Left lobe of liver (tissue), 2 donors: ENCODE measurements at regions not wholly inside any gene's neighbourhood (a gene's known extent, or its start where the extent isn't known, plus 50 kb on each side); places are given as distances from the start of the nearest gene placed in this dataset.
A peak's percentile ranks its signal among the peaks of the same experiment; 100 is the strongest.
"Not testable (repeated sequence)": the region's sequence is repeated elsewhere in the genome, so short reads cannot be mapped to it uniquely, and the experiment has no call there.

Experiments used
- ATAC-seq: fragments of 200-7000 bp; cut with Tn5 transposase; one replicate; pipeline ENCODE4 v1.9.1; 2020; ENCODE audit warnings: mild to moderate bottlenecking, moderate library complexity
- DNase-seq: peaks from one replicate; pipeline ENCODE4 v3.0.0-alpha.2; 2020; ENCODE audit warnings: low spot score
- donor health status: DM: no; HTN: no; CAD: no; lungs with moderate emphysema.
- donor health status: DM: no; HTN: yes; CAD: no.

GRCh38 chr2:103361712-103362111 is 599.9 kb downstream of the TMEM182 start:
- DNase-seq, result no peak
- no peak for ATAC-seq

DNA sequence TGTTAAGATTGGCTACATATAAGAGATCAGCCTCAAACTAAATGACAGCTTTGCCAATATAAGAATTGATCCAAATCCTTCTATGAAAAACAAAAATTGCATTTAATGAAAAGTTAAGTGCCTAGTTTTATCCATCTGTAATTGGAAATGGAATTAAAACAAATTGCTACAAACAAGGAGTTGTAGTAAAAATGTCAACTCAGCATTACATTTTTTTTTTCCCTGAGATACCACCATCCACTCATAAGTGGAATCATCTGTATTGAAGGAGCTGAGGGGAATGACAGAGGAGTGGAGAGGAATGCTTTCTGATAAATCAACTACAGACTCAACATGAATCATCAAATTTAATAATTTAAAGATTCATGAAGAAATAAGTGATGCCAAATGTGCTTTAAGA is 601.8 kb downstream of the TMEM182 start:
- ATAC-seq (no peak), DNase-seq (no peak)

GRCh38 chr2:103364177-103364576 is 602.3 kb downstream of the TMEM182 start:
- ATAC-seq, result no peak
- DNase-seq, result no peak

DNA sequence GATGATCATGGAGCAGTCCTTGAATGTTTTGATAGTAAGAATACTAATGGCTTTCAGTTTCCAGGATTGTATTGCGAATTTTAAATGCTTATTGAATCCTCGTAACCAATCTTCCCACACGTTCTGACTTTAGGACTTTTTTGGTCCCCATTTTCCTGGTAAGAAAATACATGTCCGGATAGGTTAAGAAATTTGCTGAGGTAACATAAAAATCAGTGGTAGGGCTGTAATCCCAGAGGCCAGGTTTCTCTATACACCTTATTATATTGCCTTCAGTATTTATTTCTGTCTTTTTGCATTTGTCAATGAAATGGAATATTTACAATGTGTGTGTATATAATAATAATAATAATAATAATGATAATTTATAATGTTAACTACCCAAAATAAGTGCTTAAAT is 603.2 kb downstream of the TMEM182 start:
- ATAC-seq (no peak), DNase-seq (no peak)

DNA sequence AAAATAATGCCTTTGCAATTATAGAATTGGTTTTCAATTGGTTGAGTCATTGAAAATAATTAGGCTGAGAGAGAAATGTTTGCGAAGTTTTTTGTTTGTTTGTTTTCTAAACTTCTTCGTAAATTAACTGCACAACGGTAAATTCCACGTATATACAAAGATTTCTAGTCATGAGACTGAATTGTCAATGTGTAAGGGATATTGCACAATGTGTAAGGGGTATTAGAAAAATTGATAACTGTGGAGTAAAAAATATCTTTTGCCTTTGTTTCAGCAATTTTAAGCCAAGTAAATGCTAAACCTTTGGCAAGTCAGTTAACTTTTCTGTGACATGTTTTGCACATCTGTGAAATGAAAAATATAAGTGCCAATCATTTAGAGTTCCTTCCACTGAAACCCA is 606.0 kb downstream of the TMEM182 start:
- DNase-seq (no peak), ATAC-seq (no peak)

DNA sequence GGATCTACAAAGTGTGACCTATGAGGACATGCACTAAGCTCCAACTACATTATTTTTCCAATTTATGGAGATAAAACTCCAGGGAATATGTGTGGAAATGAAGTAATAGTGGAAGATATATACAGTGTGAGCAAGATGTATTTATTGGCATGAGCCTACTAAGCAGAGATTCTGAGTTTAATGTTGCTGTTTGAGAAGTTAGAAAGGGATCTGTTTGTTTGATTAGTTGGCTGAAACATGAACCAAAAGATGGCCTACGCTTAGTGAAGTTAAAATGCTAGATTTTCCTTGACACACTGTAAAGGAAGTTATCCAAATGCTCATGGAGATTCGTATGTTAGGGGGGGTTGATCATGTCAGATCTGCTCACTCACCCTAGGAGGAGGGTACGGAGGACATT is 621.7 kb downstream of the TMEM182 start:
- no peak for ATAC-seq
- DNase-seq, result no peak

- ATAC-seq (no peak), DNase-seq (no peak)
Measured at GRCh38 chr2:103386872-103387271, 625.0 kb downstream of the TMEM182 start.

DNA sequence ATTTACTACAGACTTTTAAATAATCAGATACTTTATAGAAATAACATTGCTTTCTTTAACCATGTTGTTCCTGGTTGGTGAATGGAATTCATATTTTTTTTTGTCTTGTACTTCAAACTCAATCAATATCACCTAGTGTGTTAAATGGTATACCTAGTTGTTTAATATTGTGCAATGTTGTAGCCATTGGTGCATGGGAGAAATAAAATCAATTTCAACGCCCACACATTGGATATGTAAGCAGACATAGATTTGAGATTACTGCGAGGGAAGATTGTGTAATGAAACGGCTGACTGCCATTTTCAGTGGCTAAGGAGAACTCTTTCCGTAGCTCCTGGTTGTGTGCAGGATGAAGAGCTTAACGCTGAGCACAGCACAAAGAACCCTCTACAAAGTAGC is 626.1 kb downstream of the TMEM182 start:
- DNase-seq (no peak), ATAC-seq (no peak)

- DNase-seq (no peak), ATAC-seq (no peak)
Measured at GRCh38 chr2:103396152-103396551, 634.3 kb downstream of the TMEM182 start.

GRCh38 chr2:103401621-103402020 is 639.8 kb downstream of the TMEM182 start:
- peak; percentile 74 for ATAC-seq

DNA sequence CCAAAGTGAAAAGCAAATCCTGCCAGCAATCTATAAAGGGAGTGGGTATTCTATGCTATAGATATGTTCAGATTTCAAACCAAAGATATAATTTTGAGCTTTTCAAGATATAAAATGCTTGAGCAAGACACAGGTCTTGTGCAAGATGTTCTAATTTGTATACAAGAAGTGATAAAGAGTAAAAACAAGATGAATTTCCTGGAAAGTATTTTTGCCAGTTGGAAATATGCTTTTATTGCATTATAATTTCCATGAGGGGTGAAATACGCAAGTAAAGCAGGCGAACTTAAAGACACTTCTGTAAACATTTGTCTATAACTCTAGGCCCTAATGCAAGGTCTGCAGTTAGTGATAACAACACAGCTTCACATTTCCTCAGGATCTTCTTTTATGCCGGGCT is 640.5 kb downstream of the TMEM182 start:
- ATAC-seq (no peak), DNase-seq (no peak)

More at GRCh38 chr2:103401621-103402020, 639.8 kb downstream of the TMEM182 start:
- DNase-seq, result no peak

GRCh38 chr2:103402944-103403343 is 641.1 kb downstream of the TMEM182 start:
- no peak for ATAC-seq
- no peak for DNase-seq

DNA sequence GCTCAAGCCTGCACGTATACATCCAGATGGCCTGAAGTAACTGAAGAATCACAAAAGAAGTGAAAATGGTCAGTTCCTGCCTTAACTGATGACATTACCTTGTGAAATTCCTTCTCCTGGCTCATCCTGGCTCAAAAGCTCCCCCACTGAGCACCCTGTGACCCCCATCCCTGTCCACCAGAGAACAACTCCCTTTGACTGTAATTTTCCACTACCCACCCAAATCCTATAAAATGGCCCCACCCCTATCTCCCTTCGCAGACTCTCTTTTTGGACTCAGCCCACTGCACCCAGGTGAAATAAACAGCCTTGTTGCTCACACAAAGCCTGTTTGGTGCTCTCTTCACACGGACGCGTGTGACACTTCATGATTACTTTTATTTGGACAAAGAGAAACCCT is 641.6 kb downstream of the TMEM182 start:
- not testable (repeated sequence) for DNase-seq, ATAC-seq

GRCh38 chr2:103410221-103410620 is 648.4 kb downstream of the TMEM182 start:
- no peak for DNase-seq
- ATAC-seq, result no peak

GRCh38 chr2:103419506-103419905 is 657.7 kb downstream of the TMEM182 start:
- no peak for ATAC-seq
- no peak for DNase-seq

DNA sequence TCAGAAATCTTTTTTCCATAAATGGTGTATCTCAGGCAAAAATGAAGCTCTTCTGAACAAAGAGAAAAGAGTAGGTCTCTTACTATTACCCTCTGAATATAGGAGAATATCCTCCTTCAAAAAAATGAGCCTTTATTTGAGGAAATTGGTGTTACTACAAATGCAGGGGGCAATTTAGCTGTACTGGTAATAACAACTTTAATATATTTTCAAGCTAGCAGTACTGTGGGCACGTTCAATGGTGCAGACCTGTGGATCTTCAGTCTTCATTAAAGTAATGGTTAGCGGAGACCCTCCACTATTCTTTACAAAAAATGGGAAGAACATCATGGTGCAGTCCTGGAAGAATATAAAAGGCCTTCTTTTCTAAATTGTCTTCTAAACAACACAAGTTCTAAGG is 661.3 kb downstream of the TMEM182 start:
- no peak for DNase-seq

DNA sequence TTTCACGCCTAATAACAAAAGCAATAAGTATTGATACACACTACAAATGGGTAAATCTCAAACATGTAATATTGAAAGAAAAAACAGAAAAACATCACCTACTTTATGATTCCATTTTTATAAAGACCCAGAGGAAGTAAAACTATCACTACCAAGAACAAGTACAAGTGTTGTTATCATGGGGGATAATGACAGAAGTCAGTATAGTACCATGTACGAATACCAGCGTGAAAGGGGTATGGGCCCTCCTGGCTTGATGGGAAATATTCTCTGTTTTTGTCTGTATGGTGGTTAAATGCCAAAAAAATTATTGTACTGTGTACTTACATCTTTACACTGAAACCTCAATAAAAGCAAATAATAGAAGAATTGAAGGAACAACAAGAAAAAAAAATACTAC is 665.7 kb downstream of the TMEM182 start:
- no peak for ATAC-seq
- no peak for DNase-seq

More for the DNA sequence above, 661.3 kb downstream of the TMEM182 start:
- ATAC-seq, result no peak

DNA sequence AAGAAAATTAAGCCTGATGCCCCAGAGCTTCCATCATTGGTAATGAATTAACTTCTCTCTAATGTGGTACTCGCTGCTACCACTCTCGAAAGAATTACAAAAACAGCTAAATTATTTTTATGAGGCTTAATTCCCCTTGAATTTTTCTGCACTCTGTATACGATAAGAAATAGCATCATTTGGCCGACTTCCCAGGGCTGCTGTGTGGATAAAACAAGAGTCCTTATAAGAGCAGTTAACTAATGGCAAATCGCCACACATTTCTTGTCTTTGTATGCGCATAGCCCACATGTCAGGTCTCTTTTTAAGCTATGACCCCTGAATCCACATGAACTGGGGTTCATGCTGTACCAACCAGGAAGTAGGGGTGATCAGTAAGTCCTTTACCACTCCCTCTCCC is 668.4 kb downstream of the TMEM182 start:
- no peak for ATAC-seq

DNA sequence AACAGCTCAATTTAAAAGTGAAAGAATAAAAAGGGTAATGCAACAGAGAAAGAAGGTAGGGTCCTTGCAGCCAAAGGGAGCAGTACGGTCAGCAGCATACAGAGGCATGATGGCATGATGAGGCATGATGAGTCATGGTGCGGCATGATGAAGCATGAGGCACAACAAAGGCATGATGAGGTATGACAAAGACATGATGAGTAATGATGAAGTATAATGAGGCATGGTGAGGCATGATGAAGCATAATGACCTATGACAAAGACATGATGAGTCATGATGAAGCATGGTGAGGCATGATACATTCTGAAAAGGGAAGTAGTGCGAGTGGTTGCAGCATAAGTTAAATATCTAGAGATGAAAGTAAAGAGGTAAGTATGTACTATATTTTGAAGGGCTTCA is 673.2 kb downstream of the TMEM182 start:
- ATAC-seq (no peak), DNase-seq (no peak)

More for the DNA sequence above, 668.4 kb downstream of the TMEM182 start:
- DNase-seq, result no peak

DNA sequence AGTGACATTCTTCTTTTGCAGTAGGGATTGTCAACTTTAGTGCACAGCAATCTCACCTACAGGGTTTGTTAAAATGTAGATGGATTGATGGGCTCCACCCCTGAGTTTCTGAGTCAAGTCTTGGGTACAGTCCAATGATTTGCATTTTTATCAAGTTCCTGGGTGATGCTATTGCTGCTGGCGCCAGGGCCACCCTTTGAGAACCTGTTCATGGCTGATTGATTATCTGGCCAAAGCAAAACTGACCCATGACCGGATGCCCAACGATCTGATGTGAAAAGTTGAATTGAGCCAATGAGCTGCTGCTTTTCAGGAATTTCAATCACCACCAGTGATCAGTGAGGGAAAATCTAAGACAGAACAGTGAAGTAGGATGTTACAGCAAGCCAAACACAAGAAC is 675.3 kb downstream of the TMEM182 start:
- DNase-seq (no peak), ATAC-seq (no peak)

GRCh38 chr2:103445347-103445746 is 683.5 kb downstream of the TMEM182 start:
- ATAC-seq (no peak), DNase-seq (no peak)

DNA sequence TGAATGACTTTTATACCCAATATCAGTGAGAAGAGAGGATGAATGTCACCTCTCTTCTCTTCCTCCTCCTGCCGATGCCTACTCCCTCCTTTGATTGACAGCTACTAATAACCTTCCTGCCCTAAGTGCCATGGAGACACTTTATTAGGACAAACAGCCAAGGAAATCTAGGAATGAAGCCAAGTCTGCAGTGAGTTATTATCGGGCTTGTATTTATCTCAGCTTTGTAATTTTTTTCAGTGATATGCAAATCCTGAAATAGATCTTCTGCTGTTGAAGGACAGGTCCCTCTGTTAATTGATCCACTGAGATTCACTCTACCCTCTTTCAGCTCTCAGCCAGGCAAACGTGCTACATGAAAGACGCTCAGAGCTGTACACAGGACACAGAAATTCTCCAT is 686.7 kb downstream of the TMEM182 start:
- ATAC-seq, result no peak
- DNase-seq, result no peak

GRCh38 chr2:103451283-103451682 is 689.5 kb downstream of the TMEM182 start:
- ATAC-seq, result no peak

GRCh38 chr2:103459283-103459682 is 697.5 kb downstream of the TMEM182 start:
- DNase-seq (no peak), ATAC-seq (no peak)

More at GRCh38 chr2:103451283-103451682, 689.5 kb downstream of the TMEM182 start:
- no peak for DNase-seq
